DND-41 (cell line): ENCODE measurements at regions not wholly inside any gene's neighbourhood (a gene's known extent, or its start where the extent isn't known, plus 50 kb on each side); places are given as distances from the start of the nearest gene placed in this dataset.

Source experiments
- ATAC-seq: fragments of 200-7000 bp; cut with Tn5 transposase; 3 replicates; pipeline ENCODE4 v1.9.1; 2021; ENCODE audit warnings: low read depth; ENCODE audit not compliant: insufficient read depth
- DNase-seq: peaks from one replicate; pipeline ENCODE4 v3.0.0-alpha.2; 2020
- H2AFZ ChIP-seq: 2 replicates; pipeline ENCODE4 v1.6.0; 2012; ENCODE audit warnings: low read depth, low read length
- H3K27ac ChIP-seq: 2 replicates; pipeline ENCODE4 v1.5.1; 2012; ENCODE audit warnings: low read length, inconsistent platforms
- H3K27me3 ChIP-seq: fragments of 200-600 bp; sonication (generic); 2 replicates; pipeline ENCODE4 v1.6.0; 2012; ENCODE audit warnings: low read length, mild to moderate bottlenecking, inconsistent platforms; ENCODE audit not compliant: insufficient read depth, poor library complexity
- H3K36me3 ChIP-seq: 2 replicates; pipeline ENCODE4 v1.5.1; 2012; ENCODE audit warnings: low read length, inconsistent platforms; ENCODE audit not compliant: insufficient read depth
- H3K4me1 ChIP-seq: 2 replicates; pipeline ENCODE4 v1.5.1; 2012; ENCODE audit warnings: mild to moderate bottlenecking, low read length; ENCODE audit not compliant: insufficient read depth
- H3K4me2 ChIP-seq: 2 replicates; pipeline ENCODE4 v1.6.0; 2012; ENCODE audit warnings: mild to moderate bottlenecking, moderate library complexity, low read length, inconsistent platforms; ENCODE audit not compliant: insufficient read depth
- H3K4me3 ChIP-seq, 2 experiments: fragments of 200-600 bp in 1 of 2; shearing (Covaris generic) in 1 of 2; 2 replicates each; pipeline ENCODE4 v1.5.1; 2012 to 2016; ENCODE audit warnings: inconsistent platforms in 2 of 2, low read length in 2 of 2, mild to moderate bottlenecking in 2 of 2, low read depth in 1 of 2, moderate library complexity in 1 of 2
- H3K79me2 ChIP-seq: 2 replicates; pipeline ENCODE4 v1.6.0; 2012; ENCODE audit warnings: low read length, inconsistent platforms; ENCODE audit not compliant: insufficient read depth
- H3K9ac ChIP-seq: 2 replicates; pipeline ENCODE4 v1.6.0; 2012; ENCODE audit warnings: low read depth, mild to moderate bottlenecking, inconsistent platforms, low read length, moderate library complexity
- H3K9me3 ChIP-seq: 2 replicates; pipeline ENCODE4 v1.5.1; 2012; ENCODE audit warnings: low read length, moderate library complexity, mild to moderate bottlenecking, inconsistent platforms; ENCODE audit not compliant: insufficient read depth, severe bottlenecking
- H4K20me1 ChIP-seq: 2 replicates; pipeline ENCODE4 v1.6.0; 2012; ENCODE audit warnings: low read length; ENCODE audit not compliant: insufficient read depth
- EZH2 ChIP-seq: IDR thresholded peaks from 3 replicates; pipeline ENCODE4 v1.6.1; 2012; ENCODE audit warnings: borderline replicate concordance, low read depth, mild to moderate bottlenecking, moderate library complexity, low read length, inconsistent platforms; ENCODE audit not compliant: severe bottlenecking
- TF ChIP-seq, protein P1 (sequence below): IDR thresholded peaks from 2 replicates; pipeline ENCODE4 v1.5.1; 2012; ENCODE audit warnings: borderline replicate concordance, low read length, moderate library complexity, mild to moderate bottlenecking; ENCODE audit not compliant: poor library complexity, severe bottlenecking; ENCODE audit errors: extremely low read depth

- Histone ChIP-seq H3K9me3 (no peaks in the 10 kb centered on the region), H3K4me3 (no peak overlapping the region), H3K27me3 (no peaks in the 10 kb centered on the region), H3K79me2 (no peaks in the 10 kb centered on the region), H3K9ac (no peak overlapping the region), H3K4me2 (no peak overlapping the region), H3K27ac (no peak overlapping the region), H4K20me1 (no peaks in the 10 kb centered on the region), H3K36me3 (no peaks in the 10 kb centered on the region), H3K4me1 (no peaks in the 10 kb centered on the region), H2AFZ (no peak overlapping the region)
- DNase-seq (no peak), ATAC-seq (no peak)
- TF ChIP-seq, protein P1, sequence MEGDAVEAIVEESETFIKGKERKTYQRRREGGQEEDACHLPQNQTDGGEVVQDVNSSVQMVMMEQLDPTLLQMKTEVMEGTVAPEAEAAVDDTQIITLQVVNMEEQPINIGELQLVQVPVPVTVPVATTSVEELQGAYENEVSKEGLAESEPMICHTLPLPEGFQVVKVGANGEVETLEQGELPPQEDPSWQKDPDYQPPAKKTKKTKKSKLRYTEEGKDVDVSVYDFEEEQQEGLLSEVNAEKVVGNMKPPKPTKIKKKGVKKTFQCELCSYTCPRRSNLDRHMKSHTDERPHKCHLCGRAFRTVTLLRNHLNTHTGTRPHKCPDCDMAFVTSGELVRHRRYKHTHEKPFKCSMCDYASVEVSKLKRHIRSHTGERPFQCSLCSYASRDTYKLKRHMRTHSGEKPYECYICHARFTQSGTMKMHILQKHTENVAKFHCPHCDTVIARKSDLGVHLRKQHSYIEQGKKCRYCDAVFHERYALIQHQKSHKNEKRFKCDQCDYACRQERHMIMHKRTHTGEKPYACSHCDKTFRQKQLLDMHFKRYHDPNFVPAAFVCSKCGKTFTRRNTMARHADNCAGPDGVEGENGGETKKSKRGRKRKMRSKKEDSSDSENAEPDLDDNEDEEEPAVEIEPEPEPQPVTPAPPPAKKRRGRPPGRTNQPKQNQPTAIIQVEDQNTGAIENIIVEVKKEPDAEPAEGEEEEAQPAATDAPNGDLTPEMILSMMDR = no peak
- TF ChIP-seq EZH2 = no peak
Observed at GRCh38 chr13:65293530-65294198, 1936.5 kb downstream of the PCDH9 start.

GRCh38 chr13:65292488-65292901, 1937.6 kb downstream of the PCDH9 start:
- TF ChIP-seq, protein P1 = no peak
- TF ChIP-seq EZH2 = no peak
- Histone ChIP-seq H3K79me2 (no peaks in the 10 kb centered on the region), H3K27me3 (no peaks in the 10 kb centered on the region), H3K36me3 (no peaks in the 10 kb centered on the region), H3K4me3 (no peak overlapping the region), H4K20me1 (no peaks in the 10 kb centered on the region), H3K27ac (no peak overlapping the region), H3K9me3 (no peaks in the 10 kb centered on the region), H3K9ac (no peak overlapping the region), H2AFZ (no peak overlapping the region), H3K4me2 (no peak overlapping the region), H3K4me1 (no peaks in the 10 kb centered on the region)
- no peak for ATAC-seq
- DNase-seq = no peak

- H3K4me2 ChIP-seq = no peak overlapping the region
- ATAC-seq = no peak
- H3K9ac ChIP-seq = no peak overlapping the region
- H3K4me3 ChIP-seq = no peak overlapping the region
- no peaks in the 10 kb centered on the region for H3K36me3 ChIP-seq
- no peaks in the 10 kb centered on the region for H3K27me3 ChIP-seq
- TF ChIP-seq EZH2 = no peak
- TF ChIP-seq, protein P1 = no peak
- H2AFZ ChIP-seq = no peak overlapping the region
- no peaks in the 10 kb centered on the region for H3K4me1 ChIP-seq
- H3K79me2 ChIP-seq = no peaks in the 10 kb centered on the region
- H3K9me3 ChIP-seq = no peaks in the 10 kb centered on the region
- no peak overlapping the region for H3K27ac ChIP-seq
- no peaks in the 10 kb centered on the region for H4K20me1 ChIP-seq
- no peak for DNase-seq
Observed at GRCh38 chr13:65287405-65287804, 1942.7 kb downstream of the PCDH9 start.
